NCI-H1436 (cell line): ENCODE measurements at regions not wholly inside any gene's neighbourhood (a gene's known extent, or its start where the extent isn't known, plus 50 kb on each side); places are given as distances from the start of the nearest gene placed in this dataset.

Experiments used
- DNase-seq: peaks from one replicate; lab custom pipeline; 2025; lab: John Stamatoyannopoulos, UW

DNA sequence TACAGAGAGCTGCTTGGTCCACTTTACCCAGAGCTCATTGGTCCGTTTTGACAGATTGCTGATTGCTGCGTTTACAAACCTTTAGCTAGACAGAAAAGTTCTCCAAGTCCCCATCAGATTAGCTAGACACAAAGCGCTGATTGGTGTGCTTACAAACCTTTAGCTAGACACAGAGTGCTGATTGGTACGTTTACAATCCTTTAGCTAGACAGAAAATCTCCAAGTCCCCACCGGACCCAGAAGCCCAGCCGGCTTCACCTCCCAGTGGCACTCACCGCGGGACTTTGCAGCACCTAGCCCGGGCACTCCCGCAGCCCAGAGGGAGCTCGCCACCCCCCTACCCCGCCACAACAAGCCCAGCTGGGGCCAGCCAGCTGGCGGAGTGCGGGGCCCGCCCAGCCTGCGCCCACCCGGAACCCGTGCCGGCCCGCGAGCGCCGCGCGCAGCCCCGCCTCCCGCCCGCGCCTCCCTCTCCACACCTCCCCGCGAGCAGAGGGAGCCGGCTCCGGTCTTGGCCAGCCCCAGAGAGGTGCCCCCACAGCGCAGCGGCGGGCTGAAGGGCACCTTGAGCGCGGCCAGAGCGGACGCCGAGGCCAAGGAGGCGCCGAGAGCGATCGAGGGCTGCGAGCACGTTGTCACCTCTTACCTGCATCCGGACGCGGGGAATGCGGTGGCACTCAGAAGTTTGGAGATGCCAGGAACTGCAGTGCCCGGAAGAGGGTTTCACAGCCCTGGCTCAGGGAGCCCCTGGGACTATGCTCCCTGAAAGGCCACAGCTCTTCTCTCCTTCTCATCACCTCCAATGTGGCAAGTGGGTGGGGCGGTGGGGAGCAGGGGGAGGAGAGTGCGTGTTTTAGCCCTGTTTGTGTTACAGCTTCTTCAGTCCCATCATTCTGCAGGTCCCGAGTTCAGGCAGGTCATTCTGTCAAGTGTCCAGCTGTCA, 1504.5 kb downstream of the CDH11 start:
- DNase-seq: no peak

DNA sequence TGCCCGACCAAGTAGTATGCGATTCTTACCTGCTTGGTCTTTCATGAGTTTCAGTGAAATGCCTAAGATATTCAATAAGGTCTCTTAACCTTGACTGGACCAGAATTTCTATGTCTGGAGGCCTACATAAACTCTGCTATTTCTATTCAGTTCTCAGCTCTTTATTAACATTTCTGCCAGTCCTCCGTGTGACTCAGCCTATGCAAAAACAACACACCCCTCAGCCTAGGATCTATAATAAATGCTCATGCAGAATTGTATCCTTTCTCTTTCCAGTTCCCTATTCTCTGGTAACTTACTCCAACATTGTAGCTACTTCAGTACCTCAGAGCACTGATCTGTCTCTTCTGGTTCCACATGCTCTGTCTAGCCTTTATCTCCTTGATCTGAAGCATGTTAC, 1507.4 kb downstream of the CDH11 start:
- DNase-seq: no peak

DNA sequence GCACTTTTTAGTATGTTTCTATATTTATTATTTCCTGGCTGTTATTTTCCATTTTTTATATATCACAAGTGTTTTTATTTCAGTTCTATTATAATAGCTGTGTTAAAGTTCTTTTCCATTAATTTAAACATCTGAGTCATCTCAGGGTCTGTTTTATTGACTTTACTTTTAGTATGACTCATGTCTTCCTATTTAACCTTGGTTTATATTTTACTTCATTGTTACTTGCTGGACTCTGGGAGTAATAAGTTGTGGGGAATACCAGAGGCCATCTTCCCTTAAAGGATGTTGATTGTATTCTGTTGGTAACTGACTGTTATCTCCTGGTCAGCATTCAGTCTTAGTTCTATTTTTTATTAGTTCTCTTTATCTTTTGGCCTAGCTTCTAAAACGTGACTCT, 1508.2 kb downstream of the CDH11 start:
- no peak for DNase-seq

DNA sequence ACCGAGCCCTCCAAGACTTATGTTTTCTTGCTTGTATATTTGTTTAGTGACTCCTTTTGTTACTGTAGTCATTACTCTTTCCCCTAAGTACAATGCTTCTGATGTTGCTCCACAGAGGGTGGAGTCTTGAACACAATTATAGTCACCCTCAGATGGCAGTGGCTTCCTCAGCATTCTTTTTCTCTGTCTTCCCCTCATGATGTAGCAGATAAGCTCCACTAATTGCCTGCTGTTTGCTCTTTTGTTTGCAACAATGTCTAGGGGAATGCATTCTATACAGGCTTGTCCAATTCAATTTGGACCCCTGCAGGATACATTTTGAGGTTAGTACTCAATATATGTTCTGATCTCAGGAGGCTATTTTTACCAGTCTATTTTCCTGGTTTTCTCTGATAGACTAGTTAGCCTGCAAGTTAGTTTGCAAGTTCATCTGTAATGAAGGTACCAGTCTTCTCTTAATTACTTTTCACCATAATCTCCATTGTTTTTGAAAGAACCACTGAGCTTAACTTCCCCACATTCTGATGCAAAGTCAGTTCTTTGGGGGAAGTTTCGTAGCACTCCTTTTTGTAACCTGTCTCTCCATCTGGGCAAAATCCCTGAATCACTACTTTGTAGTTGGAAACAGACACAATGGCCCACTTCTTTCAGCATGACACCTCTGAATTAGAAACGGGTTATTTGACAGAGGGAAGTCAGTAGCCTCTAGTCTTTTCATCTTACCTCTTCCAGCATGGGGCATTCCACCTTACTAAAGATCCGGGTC, 1509.2 kb downstream of the CDH11 start:
- no peak for DNase-seq

DNA sequence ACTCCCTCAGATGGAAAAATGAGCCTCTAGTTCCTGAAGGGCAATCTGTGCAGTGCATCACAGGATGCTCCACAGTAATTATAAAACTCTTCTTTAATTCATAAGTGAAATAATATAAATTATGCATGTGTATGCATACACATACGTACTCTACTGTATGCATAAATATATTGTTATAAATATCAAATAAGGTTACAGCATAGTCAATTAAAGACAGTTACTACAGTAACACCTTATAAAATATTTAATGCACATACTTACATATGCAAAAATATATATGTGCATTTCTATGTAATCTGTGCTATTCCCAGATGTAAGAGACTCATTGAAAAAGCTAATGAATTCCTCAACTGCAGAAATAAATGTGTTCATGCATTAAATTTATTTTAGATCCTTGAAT, 1515.1 kb downstream of the CDH11 start:
- DNase-seq: no peak

GRCh38 chr16:63602206-63602927, 1519.5 kb downstream of the CDH11 start:
- DNase-seq: no peak

GRCh38 chr16:63596716-63597115, 1525.1 kb downstream of the CDH11 start:
- no peak for DNase-seq

DNA sequence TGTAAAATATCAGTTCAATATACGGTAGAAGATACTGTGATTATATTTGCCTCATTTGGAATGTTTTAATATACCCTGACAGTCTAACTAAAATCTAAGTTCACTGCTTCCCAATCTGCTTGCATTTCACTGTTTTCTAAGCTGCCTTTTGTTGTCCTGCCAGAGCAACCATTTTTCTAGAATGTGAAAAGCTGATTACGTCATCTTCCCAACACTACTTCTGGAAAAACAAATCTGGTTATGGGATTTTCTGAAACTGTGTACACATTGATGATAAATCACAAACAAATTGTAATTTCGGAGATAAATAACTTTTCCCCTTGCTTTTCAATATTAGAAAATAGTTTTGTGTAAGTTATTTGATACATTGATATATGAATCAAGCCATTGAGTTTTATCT, 1529.0 kb downstream of the CDH11 start:
- no peak for DNase-seq

- no peak for DNase-seq
These were observed 1540.3 kb downstream of the CDH11 start for GRCh38 chr16:63581570-63581969.

GRCh38 chr16:63578791-63579190, 1542.6 kb upstream of the CDH8 start:
- no peak for DNase-seq

DNA sequence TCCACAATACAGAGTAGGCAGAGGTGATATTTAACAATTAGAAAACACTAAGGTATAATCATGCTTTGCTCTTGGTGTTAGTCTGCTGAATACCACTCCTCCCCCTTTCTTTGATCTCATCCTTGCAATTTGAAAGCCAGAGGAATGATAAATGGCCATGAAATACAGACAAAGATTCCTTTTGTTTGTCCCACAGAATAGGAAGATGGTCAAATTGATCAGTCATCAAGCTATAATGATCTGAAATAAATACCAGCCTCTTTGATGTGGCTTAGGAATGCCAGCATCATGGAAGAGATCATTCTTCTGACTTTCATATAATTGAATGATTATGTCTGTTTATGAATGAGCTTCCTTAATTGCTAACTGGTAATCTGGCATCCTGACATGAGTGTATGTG, 1541.7 kb upstream of the CDH8 start:
- no peak for DNase-seq

DNA sequence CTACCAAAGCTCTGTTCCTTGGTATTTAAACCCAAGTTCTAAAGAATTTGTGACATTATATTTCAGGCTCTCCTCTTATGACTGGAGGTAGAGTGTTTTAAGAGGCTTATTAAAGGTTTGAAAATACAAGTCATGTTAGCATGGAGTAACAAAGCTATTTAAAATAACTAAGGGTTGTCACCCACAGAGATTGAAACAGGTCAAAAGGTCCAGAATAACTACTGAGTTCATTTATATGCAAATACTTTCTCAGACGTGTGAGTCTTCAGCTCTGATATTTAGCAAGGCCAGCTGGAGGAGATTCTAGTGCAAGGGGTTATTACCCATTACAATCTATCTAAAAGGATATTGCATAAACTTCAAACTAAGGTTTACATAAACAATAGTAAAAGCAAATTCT, 1538.8 kb upstream of the CDH8 start:
- no peak for DNase-seq

DNA sequence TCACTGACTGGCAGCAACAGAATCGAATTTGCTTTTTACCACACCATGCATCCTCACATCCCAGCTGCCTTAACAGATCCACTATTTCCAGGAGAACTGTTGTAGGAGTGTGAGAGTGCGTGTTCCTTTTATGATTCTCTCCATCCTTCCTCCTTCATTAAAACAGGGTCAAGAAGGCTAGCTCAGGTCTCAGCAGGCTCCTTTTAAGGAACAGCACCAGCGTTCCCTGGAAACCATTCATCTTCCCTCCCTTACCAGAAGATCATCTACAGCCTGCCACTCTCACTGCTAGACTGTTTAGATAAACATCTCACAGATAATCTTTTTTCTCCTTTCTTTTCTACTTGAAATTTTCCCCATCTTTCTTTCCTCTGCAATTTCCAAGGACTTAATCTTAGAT, 1531.9 kb upstream of the CDH8 start:
- DNase-seq: no peak

DNA sequence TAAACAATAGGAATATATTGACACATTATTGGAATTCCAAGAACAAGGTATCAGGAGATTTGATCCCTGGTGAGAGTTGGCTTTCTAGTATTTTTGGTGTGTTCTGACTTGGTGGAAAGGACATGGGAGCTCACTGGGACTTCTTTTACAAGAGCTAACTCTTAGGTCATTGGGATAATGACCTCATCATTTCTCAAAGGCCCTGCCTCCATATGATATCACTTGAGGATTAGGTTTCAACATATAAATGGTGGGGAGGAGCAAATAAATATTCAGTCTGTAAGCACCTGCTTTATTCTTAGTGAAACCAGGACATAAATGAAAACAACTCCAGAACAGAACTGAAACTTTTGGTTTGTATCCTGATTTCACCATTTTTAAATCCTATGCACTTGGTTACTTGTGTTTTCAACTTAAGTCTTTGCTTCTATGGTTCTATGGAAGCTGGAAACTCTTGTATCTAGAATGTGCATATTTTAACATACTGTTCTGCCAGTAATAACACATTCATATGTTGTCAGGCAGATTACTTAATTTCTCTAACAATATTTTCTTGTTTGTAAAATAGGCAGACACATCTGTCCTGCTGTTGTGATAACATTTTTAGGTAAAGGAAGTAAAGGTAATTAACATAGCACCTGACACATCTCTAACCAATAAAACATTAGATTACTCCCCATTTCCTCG, 1527.7 kb upstream of the CDH8 start:
- no peak for DNase-seq

DNA sequence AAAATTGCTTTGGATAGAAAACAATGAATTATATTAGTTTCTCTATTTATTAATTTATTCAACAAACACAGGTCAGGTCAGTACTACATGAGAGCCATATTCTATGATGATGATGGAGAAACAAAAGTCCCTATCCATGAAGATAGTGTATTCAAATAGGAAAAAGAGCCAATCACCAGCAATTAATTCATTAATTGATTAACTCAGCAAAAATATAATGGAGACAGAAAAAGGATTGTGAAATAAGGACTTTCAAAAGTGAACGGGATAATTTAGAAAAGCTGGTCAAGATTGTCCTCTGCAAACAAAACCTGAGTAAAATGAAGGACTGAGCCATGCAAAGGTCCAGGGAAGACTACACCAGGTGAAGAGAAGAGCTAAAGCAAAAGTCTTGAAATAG, 1517.7 kb upstream of the CDH8 start:
- no peak for DNase-seq

DNA sequence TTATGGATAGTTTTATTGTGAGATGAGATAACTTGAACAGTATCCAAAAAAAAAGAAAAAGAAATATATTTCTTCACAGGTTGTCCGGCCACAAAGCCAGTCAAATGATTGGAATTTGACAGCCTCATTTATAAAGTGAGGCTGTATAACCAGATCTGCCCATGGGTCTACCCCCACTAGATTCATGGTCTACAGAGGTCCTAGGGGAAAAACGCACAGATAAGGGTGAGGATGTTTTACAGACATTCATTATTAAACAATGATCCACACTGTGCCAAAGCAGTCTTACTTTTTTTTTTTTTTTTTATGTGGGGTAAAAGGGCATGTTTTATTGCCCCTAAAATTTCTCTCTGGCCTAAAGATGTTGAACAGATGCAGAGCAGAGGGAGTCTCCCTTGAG, 1503.0 kb upstream of the CDH8 start:
- DNase-seq: no peak

GRCh38 chr16:63530974-63531373, 1494.7 kb upstream of the CDH8 start:
- no peak for DNase-seq

- no peak for DNase-seq
These were observed 1494.0 kb upstream of the CDH8 start for GRCh38 chr16:63530208-63530607.

GRCh38 chr16:63527404-63527803, 1491.2 kb upstream of the CDH8 start:
- no peak for DNase-seq

DNA sequence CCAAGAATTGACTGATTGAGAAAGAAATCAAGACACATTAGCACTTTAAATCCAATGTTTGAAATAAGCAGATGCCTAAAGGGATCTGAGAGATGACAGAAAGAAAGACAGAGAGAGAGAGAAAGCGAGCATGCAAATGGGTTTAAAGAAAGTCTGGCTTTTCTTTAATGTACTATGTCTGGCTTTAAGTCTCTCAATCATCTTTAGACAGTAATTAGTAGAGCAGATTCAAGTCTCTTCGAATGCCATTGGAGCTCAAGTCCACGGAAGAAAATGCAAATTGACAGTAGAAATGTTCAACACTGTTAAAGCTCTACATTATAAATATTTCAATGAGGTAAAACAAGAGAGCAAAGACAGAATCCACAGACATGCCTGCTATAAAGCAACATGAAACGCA, 1480.2 kb upstream of the CDH8 start:
- DNase-seq: no peak

GRCh38 chr16:63512910-63513309, 1476.7 kb upstream of the CDH8 start:
- DNase-seq: no peak

DNA sequence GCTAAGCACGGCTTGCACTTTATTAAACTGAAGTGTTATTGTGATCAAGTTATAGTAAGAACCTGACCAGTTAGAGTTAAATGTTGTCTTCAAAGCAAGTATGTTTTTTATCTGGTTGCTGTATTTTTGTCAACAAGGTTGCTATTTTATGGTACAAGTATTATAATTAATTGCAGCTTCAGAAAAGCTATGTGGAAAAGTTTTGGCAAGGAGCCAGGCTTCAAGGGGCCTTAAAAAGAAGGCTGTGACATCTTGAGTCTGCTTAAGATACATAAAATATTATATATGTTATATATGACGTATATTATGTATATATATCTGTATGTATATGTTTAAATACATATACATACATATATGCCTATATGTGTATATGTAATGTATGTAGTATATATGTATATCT, 1461.2 kb upstream of the CDH8 start:
- no peak for DNase-seq
